Type B pancreatic cell (in vitro differentiated cells): ENCODE measurements at regions not wholly inside any gene's neighbourhood (a gene's known extent, or its start where the extent isn't known, plus 50 kb on each side); places are given as distances from the start of the nearest gene placed in this dataset.
"Not testable (repeated sequence)": the region's sequence is repeated elsewhere in the genome, so short reads cannot be mapped to it uniquely, and the experiment has no call there.

Experiments
- DNase-seq: peaks from one replicate; pipeline ENCODE4 v3.0.0; 2021; ENCODE audit warnings: mixed read lengths; ENCODE audit not compliant: unreplicated experiment; ENCODE audit errors: extremely low spot score
- H3K27ac Mint-ChIP-seq: 2 replicates; pipeline ENCODE4 v1.8.0; 2021; ENCODE audit warnings: mild to moderate bottlenecking, mixed read lengths
- H3K27me3 Mint-ChIP-seq: 2 replicates; pipeline ENCODE4 v1.8.0; 2021; ENCODE audit warnings: mixed read lengths
- H3K36me3 Mint-ChIP-seq: 2 replicates; pipeline ENCODE4 v1.8.0; 2021; ENCODE audit warnings: mixed read lengths
- H3K4me1 Mint-ChIP-seq: one replicate; pipeline ENCODE4 v1.8.0; 2021; ENCODE audit warnings: mixed read lengths; ENCODE audit not compliant: unreplicated experiment
- H3K4me3 Mint-ChIP-seq: 2 replicates; pipeline ENCODE4 v1.8.0; 2021; ENCODE audit warnings: mild to moderate bottlenecking, mixed read lengths
- H3K9me3 Mint-ChIP-seq: 2 replicates; pipeline ENCODE4 v1.8.0; 2021; ENCODE audit warnings: mixed read lengths
- CTCF ChIP-seq: fragments of 200-600 bp; sonication (generic); conservative IDR thresholded peaks from 2 replicates; pipeline ENCODE4 v1.5.0; 2021; ENCODE audit warnings: antibody characterized with exemption, mild to moderate bottlenecking

- no peak for TF ChIP-seq CTCF
- no peaks in the 10 kb centered on the region for H3K4me1 Mint-ChIP-seq
- no peak overlapping the region for H3K4me3 Mint-ChIP-seq
- H3K36me3 Mint-ChIP-seq, result no peaks in the 10 kb centered on the region
- no peak overlapping the region for H3K27ac Mint-ChIP-seq
- H3K27me3 Mint-ChIP-seq, result no peaks in the 10 kb centered on the region
- no peaks in the 10 kb centered on the region for H3K9me3 Mint-ChIP-seq
- no peak for DNase-seq
Measured at GRCh38 chr4:99735822-99736221, 78.2 kb upstream of the C4orf54 start.

DNA sequence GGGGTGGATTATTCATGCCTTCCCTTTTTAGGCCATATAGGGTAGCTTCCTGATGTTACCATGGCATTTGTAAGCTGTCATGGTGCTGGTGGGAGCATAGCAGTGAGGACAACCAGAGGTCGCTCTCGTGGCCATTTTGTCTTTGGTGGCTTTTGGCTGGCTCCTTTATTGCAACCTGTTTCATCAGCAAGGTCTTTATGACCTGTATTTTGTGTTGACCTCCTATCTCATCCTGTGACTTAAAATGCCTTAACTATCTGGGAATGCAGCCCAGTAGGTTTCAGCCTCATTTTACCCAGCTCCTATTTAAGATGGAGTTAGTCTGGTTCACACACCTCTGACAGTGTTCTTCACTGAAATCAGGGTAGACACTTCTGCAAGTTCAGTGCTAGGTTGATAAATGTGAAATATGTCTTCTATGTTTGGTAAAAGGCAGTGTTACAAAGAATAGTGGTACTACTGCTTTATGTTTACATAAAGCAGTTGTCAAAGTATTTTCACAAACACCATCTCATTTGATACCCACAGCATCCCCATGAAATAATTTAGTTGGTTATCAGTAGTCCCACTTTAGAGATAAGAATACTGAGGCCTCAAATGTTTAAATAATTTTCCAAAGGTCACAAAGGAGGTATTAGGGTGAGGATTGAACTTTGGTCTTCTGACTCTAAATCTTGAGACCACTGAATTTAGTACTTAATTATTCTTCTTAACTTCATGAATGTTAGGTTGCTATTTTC is 77.1 kb upstream of the C4orf54 start:
- H3K9me3 Mint-ChIP-seq, result no peaks in the 10 kb centered on the region
- H3K27me3 Mint-ChIP-seq, result no peaks in the 10 kb centered on the region
- no peak for DNase-seq
- no peak for TF ChIP-seq CTCF
- H3K4me3 Mint-ChIP-seq, result no peak overlapping the region
- H3K4me1 Mint-ChIP-seq, result no peaks in the 10 kb centered on the region
- no peaks in the 10 kb centered on the region for H3K36me3 Mint-ChIP-seq
- H3K27ac Mint-ChIP-seq, result no peak overlapping the region

DNA sequence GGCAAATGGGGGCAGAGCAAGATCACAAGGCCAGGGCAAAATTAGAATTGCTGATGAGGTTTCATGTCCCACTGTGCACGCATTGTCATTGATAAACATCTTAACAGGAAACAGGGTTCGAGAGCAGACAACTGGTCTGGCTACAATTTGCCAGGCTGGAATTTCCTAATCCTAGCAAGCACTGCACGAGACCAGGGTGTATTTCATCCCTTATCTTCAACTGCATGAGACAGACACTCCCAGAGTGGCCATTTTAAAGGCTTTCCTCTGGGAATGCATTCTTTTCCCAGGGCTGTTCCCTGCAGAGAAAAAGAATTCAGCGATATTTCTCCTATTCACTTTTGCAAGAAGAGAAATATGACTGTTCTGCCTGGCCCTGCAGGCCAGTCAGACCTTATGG is 75.8 kb upstream of the C4orf54 start:
- H3K4me1 Mint-ChIP-seq, result not testable (repeated sequence)

DNA sequence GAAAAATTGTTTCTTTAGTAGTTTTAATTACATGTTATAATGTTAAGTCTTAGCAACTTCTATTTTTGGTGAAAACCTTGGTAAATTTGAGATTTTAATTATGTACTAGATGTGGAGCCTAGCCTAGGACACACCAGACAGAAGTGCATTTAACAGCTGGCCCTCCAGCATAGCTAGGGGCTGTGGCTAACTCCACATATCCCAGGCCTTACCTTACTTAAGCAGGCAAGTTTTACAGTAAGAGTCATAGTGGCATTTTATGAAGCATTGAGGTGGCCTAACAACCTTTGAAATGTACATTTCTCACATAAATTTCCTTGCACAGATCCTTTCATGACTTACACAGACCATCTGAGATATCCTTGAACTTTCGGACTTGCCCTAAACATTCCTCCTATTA is 71.6 kb upstream of the C4orf54 start:
- Mint-ChIP-seq H3K4me3 (no peak overlapping the region), H3K4me1 (no peaks in the 10 kb centered on the region), H3K27ac (no peak overlapping the region), H3K36me3 (no peaks in the 10 kb centered on the region), H3K9me3 (no peaks in the 10 kb centered on the region), H3K27me3 (no peaks in the 10 kb centered on the region)
- no peak for DNase-seq
- no peak for TF ChIP-seq CTCF

More for the DNA sequence above, 75.8 kb upstream of the C4orf54 start:
- not testable (repeated sequence) for DNase-seq, H3K9me3 Mint-ChIP-seq, H3K27me3 Mint-ChIP-seq, H3K4me3 Mint-ChIP-seq, H3K27ac Mint-ChIP-seq, H3K36me3 Mint-ChIP-seq

- H3K27ac Mint-ChIP-seq, result no peak overlapping the region
- H3K4me1 Mint-ChIP-seq, result no peaks in the 10 kb centered on the region
- no peak overlapping the region for H3K4me3 Mint-ChIP-seq
- TF ChIP-seq CTCF, result no peak
- H3K9me3 Mint-ChIP-seq, result no peaks in the 10 kb centered on the region
- no peaks in the 10 kb centered on the region for H3K36me3 Mint-ChIP-seq
- peaks cover 5% of the 10 kb centered on the region for H3K27me3 Mint-ChIP-seq
- DNase-seq, result no peak
Measured at GRCh38 chr4:99724067-99724466, 66.4 kb upstream of the C4orf54 start.

DNA sequence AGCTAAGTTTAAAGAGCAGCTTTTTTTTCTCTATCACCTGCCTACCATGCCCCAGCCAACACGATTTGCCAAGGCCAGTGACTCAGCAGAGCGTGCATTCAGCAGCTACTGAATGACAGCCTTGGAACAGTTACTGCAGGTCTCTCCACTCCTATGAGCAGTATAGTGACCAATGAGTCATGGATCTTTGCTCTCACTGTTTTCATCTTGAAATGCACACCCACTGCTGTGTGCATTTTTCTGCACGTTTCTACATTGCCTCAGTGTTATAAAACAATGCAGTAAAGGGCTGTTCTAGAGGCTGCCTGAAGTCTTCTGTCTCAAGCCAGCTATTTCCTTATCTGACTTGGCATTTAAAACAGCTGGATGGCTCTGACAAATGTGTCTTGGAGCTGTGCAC is 66.0 kb upstream of the C4orf54 start:
- no peak for DNase-seq
- H3K9me3 Mint-ChIP-seq, result no peaks in the 10 kb centered on the region
- no peak overlapping the region for H3K27ac Mint-ChIP-seq
- no peaks in the 10 kb centered on the region for H3K36me3 Mint-ChIP-seq
- no peak for TF ChIP-seq CTCF
- no peaks in the 10 kb centered on the region for H3K4me1 Mint-ChIP-seq
- H3K27me3 Mint-ChIP-seq, result peaks cover 5% of the 10 kb centered on the region
- H3K4me3 Mint-ChIP-seq, result no peak overlapping the region
